ENCODE measurements at regions not wholly inside any gene's neighbourhood (a gene's known extent, or its start where the extent isn't known, plus 50 kb on each side); places are given as distances from the start of the nearest gene placed in this dataset.

- Histone ChIP-seq H3K4me3 (ENCODE audit: control insufficient read depth in 2 of 3, extremely low read depth in 1 of 3, insufficient read depth in 2 of 3, low read depth in 1 of 3, low read length in 3 of 3) (no peak overlapping the region), H3K36me3 (ENCODE audit: control insufficient read depth in 2 of 2, extremely low read depth in 1 of 2, insufficient read depth in 2 of 2, low read length in 2 of 2) (no peaks in the 10 kb centered on the region), H4K20me1 (ENCODE audit: control insufficient read depth, extremely low read depth, insufficient read depth, low read length) (no peaks in the 10 kb centered on the region), H3K27ac (ENCODE audit: control insufficient read depth, insufficient read depth, low read length) (no peak overlapping the region), H3K79me2 (ENCODE audit: control insufficient read depth, insufficient read depth, low read length) (no peaks in the 10 kb centered on the region), H3K4me2 (ENCODE audit: control insufficient read depth, extremely low read depth, insufficient read depth, low read depth, low read length) (no peak overlapping the region), H3K9me1 (ENCODE audit: control insufficient read depth, extremely low read depth, insufficient read depth, low read length) (no peaks in the 10 kb centered on the region), H3K9me3 (ENCODE audit: control insufficient read depth, low read depth, low read length) (no peaks in the 10 kb centered on the region), H3K27me3 (ENCODE audit: control insufficient read depth, extremely low read depth, insufficient read depth, low read length) (no peaks in the 10 kb centered on the region), H2AFZ (ENCODE audit: control insufficient read depth, low read length) (no peak overlapping the region), H3K9ac (ENCODE audit: control insufficient read depth, extremely low read depth, insufficient read depth, low read length) (no peak overlapping the region), H3K4me1 (ENCODE audit: control insufficient read depth, extremely low read depth, insufficient read depth, low read length) (no peaks in the 10 kb centered on the region)
- dilution Hi-C loops (cut with MboI; ENCODE audit: extremely low pct_ligation_motif_present, low sequenced_read_pairs): no loop called here
- FAIRE-seq: no peak
- DNase-seq (ENCODE audit: low read depth, low spot score): no peak
- TF ChIP-seq CTCF (optimal IDR thresholded peaks at IDR 0.05 in 1 of 3, IDR thresholded peaks at IDR 0.05 in 1 of 3, conservative IDR thresholded peaks at IDR 0.05 in 1 of 3; ENCODE audit: extremely low read depth in 1 of 3, insufficient read depth in 2 of 3, low read length in 3 of 3) (no peak), EZH2 (IDR thresholded peaks at IDR 0.05; ENCODE audit: low read length) (no peak)
Measured at GRCh38 chr1:190540366-190540765, 62.7 kb upstream of the BRINP3 start.

DNA sequence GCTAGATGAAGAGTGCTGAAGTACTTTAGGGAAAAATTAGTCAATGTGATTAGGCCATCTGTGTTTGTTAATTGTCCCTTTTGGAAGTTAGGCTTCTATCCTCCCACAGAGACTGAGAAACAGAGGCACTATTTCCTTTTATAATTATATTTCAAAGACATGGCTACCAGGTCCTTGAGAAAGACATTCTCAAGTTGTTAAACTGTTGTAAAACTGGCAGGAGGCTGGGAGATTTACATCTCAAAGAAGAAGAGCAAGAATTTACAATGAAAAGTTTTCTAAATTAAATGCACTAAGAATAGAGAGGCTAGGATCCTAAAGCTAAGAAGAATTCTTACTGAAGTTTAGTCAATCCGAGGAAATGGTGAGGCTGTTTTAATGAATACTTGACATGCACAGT lies 74.0 kb upstream of the BRINP3 start:
- no peak overlapping the region for H3K4me2 ChIP-seq (ENCODE audit: control insufficient read depth, extremely low read depth, insufficient read depth, low read depth, low read length)
- FAIRE-seq (no peak), DNase-seq (ENCODE audit: low read depth, low spot score) (no peak)
- no peaks in the 10 kb centered on the region for H3K36me3 ChIP-seq (ENCODE audit: control insufficient read depth in 2 of 2, extremely low read depth in 1 of 2, insufficient read depth in 2 of 2, low read length in 2 of 2)
- TF ChIP-seq EZH2 (IDR thresholded peaks at IDR 0.05; ENCODE audit: low read length) (no peak), CTCF (optimal IDR thresholded peaks at IDR 0.05 in 1 of 3, IDR thresholded peaks at IDR 0.05 in 1 of 3, conservative IDR thresholded peaks at IDR 0.05 in 1 of 3; ENCODE audit: extremely low read depth in 1 of 3, insufficient read depth in 2 of 3, low read length in 3 of 3) (no peak)
- H3K9me3 ChIP-seq (ENCODE audit: control insufficient read depth, low read depth, low read length): no peaks in the 10 kb centered on the region
- no peaks in the 10 kb centered on the region for H4K20me1 ChIP-seq (ENCODE audit: control insufficient read depth, extremely low read depth, insufficient read depth, low read length)
- dilution Hi-C loops (cut with MboI; ENCODE audit: extremely low pct_ligation_motif_present, low sequenced_read_pairs): no loop called here
- H2AFZ ChIP-seq (ENCODE audit: control insufficient read depth, low read length): no peak overlapping the region
- no peak overlapping the region for H3K4me3 ChIP-seq (ENCODE audit: control insufficient read depth in 2 of 3, extremely low read depth in 1 of 3, insufficient read depth in 2 of 3, low read depth in 1 of 3, low read length in 3 of 3)
- no peaks in the 10 kb centered on the region for H3K9me1 ChIP-seq (ENCODE audit: control insufficient read depth, extremely low read depth, insufficient read depth, low read length)
- H3K27ac ChIP-seq (ENCODE audit: control insufficient read depth, insufficient read depth, low read length): no peak overlapping the region
- no peaks in the 10 kb centered on the region for H3K4me1 ChIP-seq (ENCODE audit: control insufficient read depth, extremely low read depth, insufficient read depth, low read length)
- H3K9ac ChIP-seq (ENCODE audit: control insufficient read depth, extremely low read depth, insufficient read depth, low read length): no peak overlapping the region
- no peaks in the 10 kb centered on the region for H3K27me3 ChIP-seq (ENCODE audit: control insufficient read depth, extremely low read depth, insufficient read depth, low read length)
- H3K79me2 ChIP-seq (ENCODE audit: control insufficient read depth, insufficient read depth, low read length): no peaks in the 10 kb centered on the region

Measured in keratinocyte (primary cell).